ENCODE measurements at regions not wholly inside any gene's neighbourhood (a gene's known extent, or its start where the extent isn't known, plus 50 kb on each side); places are given as distances from the start of the nearest gene placed in this dataset.

GRCh38 chrY:12621454-12622081, 79.5 kb upstream of the USP9Y start:
- TF ChIP-seq EZH2 (IDR thresholded peaks at IDR 0.05; ENCODE audit: borderline replicate concordance, low read depth, low read length, severe bottlenecking), result no peak
- TF ChIP-seq CTCF (IDR thresholded peaks at IDR 0.05; ENCODE audit: extremely low read depth in 1 of 2, insufficient read depth in 1 of 2, low read depth in 1 of 2, low read length in 2 of 2), result peak; percentile 22 to 39
- no peak for TF ChIP-seq MYC (IDR thresholded peaks at IDR 0.05; ENCODE audit: low read depth, low read length)

All from endothelial cell of umbilical vein (primary cell).